Skeletal muscle satellite cell (primary cell): ENCODE measurements at regions not wholly inside any gene's neighbourhood (a gene's known extent, or its start where the extent isn't known, plus 50 kb on each side); places are given as distances from the start of the nearest gene placed in this dataset.
A peak's percentile ranks its signal among the peaks of the same experiment; 100 is the strongest.

Experiments used
- H3K27me3 ChIP-seq: 2 replicates; pipeline ENCODE4 v1.7.0; 2013; ENCODE audit warnings: low read length; ENCODE audit not compliant: control insufficient read depth, insufficient read depth
- H3K36me3 ChIP-seq: 2 replicates; pipeline ENCODE4 v1.7.0; 2013; ENCODE audit warnings: mild to moderate bottlenecking, control low read depth, low read length; ENCODE audit not compliant: insufficient read depth
- H3K4me1 ChIP-seq: 2 replicates; pipeline ENCODE4 v1.7.0; 2013; ENCODE audit warnings: low read length; ENCODE audit not compliant: control insufficient read depth, insufficient read depth
- H3K4me2 ChIP-seq: 2 replicates; pipeline ENCODE4 v1.7.0; 2013; ENCODE audit warnings: mild to moderate bottlenecking, low read length
- H3K4me3 ChIP-seq: 2 replicates; pipeline ENCODE4 v1.7.0; 2013; ENCODE audit warnings: low read length
- H3K9ac ChIP-seq: 2 replicates; pipeline ENCODE4 v1.7.0; 2013; ENCODE audit warnings: mild to moderate bottlenecking, low read depth, low read length, moderate library complexity
- H3K9me3 ChIP-seq: replicated peaks from 2 replicates; pipeline ENCODE4 v1.7.0; 2013; ENCODE audit warnings: mild to moderate bottlenecking, control low read depth, low read length

DNA sequence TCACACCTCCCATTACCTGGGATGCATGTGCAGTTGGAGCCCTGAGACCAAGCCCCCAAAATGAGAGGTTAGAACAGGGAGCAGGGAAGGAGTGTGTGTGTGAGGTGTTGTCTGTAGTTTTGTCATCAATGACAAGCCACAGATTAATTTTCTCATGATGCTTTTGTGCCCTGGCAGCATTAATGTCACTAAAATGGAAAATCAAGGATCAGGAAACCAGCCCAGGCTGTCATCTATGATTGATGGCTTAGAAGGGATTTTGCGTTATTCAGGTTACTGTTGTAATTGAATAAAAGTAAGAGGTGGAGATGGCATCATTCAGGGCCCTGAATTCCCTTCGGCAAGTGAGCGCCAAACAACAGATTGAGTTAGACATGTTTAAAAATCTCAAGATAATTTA is 130.5 kb upstream of the C1QTNF7 start:
- Histone ChIP-seq H3K4me3 (no peak overlapping the region), H3K9ac (no peak overlapping the region), H3K36me3 (no peaks in the 10 kb centered on the region), H3K4me1 (no peaks in the 10 kb centered on the region), H3K27me3 (peaks cover 8% of the 10 kb centered on the region), H3K4me2 (no peak overlapping the region), H3K9me3 (no peaks in the 10 kb centered on the region)

GRCh38 chr4:15299627-15300026 is 128.2 kb upstream of the C1QTNF7 start:
- Histone ChIP-seq H3K4me3 (no peak overlapping the region), H3K9me3 (no peaks in the 10 kb centered on the region), H3K36me3 (no peaks in the 10 kb centered on the region), H3K9ac (no peak overlapping the region), H3K4me1 (peaks cover 12% of the 10 kb centered on the region), H3K27me3 (peaks cover 8% of the 10 kb centered on the region), H3K4me2 (no peak overlapping the region)

DNA sequence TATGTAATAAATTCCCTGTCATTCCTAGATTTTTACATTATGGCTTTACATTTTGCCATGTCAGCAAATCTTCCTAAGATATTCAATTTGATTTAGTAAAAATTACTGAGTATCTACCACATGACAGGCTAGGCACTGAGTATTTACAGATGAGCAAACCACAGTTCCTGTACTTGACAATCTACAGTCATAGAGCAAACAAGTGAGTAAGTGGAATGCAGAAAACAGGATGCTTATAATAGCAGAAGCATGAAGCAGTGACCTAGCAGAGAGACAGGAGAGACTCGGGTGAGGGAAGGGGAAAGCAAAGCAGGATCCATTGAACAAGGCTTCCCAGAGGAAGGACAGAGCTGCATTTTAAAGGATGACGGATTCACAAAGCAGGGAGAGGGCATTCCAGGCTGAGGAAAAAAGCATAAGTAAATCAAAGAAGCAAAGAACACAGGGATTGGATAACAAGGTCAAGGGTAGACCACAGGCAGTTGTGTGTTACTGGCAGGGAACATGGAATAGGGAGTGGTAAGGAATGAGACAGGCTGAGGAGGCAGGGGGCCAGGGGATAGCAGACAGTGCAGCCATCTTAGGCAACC is 124.7 kb upstream of the C1QTNF7 start:
- Histone ChIP-seq H3K4me2 (peak overlapping the region; percentile 43), H3K9me3 (no peaks in the 10 kb centered on the region), H3K9ac (peak overlapping the region; percentile 15), H3K27me3 (peaks cover 8% of the 10 kb centered on the region), H3K36me3 (no peaks in the 10 kb centered on the region), H3K4me1 (peaks cover 12% of the 10 kb centered on the region), H3K4me3 (no peak overlapping the region)

- no peak overlapping the region for H3K9ac ChIP-seq
These were observed 112.9 kb upstream of the C1QTNF7 start for GRCh38 chr4:15314974-15315373.

DNA sequence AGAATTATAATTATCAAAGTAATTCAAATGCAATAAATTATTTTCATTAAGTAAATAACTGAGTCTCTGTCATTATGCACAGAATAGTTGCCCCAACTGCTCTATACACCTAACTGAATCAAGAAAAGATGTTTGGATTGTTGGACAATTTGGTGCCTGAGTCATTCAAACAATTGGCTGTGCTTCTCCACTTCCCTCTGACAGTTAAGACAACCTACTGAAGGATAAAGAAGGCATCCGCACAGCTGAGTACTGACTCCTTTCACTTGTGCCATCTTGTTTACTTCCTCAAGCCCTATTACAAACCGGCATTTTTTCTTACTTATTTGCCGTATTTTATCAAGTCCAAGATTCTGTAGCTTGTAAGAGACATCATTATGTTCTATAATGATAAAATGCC is 110.6 kb upstream of the C1QTNF7 start:
- no peaks in the 10 kb centered on the region for H3K9me3 ChIP-seq
- H3K4me2 ChIP-seq, result no peak overlapping the region
- no peaks in the 10 kb centered on the region for H3K4me1 ChIP-seq
- H3K36me3 ChIP-seq, result no peaks in the 10 kb centered on the region
- no peak overlapping the region for H3K9ac ChIP-seq
- H3K27me3 ChIP-seq, result no peaks in the 10 kb centered on the region
- H3K4me3 ChIP-seq, result no peak overlapping the region

More at GRCh38 chr4:15314974-15315373, 112.9 kb upstream of the C1QTNF7 start:
- no peaks in the 10 kb centered on the region for H3K4me1 ChIP-seq
- H3K4me2 ChIP-seq, result no peak overlapping the region
- H3K9me3 ChIP-seq, result no peaks in the 10 kb centered on the region
- H3K27me3 ChIP-seq, result no peaks in the 10 kb centered on the region
- no peak overlapping the region for H3K4me3 ChIP-seq
- H3K36me3 ChIP-seq, result no peaks in the 10 kb centered on the region

- Histone ChIP-seq H3K9me3 (no peaks in the 10 kb centered on the region), H3K27me3 (no peaks in the 10 kb centered on the region), H3K4me1 (no peaks in the 10 kb centered on the region), H3K4me2 (no peak overlapping the region), H3K4me3 (no peak overlapping the region), H3K9ac (no peak overlapping the region), H3K36me3 (no peaks in the 10 kb centered on the region)
These were observed 109.0 kb upstream of the C1QTNF7 start for GRCh38 chr4:15318621-15319348.

GRCh38 chr4:15320121-15320678 is 107.6 kb upstream of the C1QTNF7 start:
- Histone ChIP-seq H3K36me3 (no peaks in the 10 kb centered on the region), H3K9me3 (no peaks in the 10 kb centered on the region), H3K27me3 (no peaks in the 10 kb centered on the region), H3K4me3 (no peak overlapping the region), H3K4me2 (no peak overlapping the region), H3K4me1 (no peaks in the 10 kb centered on the region), H3K9ac (no peak overlapping the region)

DNA sequence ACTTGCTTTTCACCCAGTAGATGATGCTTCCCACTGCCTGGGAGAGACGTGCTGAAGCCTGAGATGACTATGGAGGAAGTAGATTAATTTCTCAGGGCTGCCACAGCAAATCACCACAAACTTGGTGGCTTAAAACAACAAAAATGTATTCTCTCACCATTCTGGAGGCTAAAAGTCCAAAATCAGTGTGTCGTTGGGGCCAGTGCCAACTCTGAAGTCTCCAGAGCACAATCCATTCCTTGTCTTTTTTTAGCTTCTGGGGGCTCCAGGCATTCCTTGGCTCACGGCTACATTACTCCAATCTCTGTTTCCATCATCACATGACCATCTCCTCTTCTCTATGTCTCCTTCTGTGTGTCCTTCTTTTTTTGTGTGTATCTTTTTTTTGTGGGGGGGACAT is 105.8 kb upstream of the C1QTNF7 start:
- H3K4me3 ChIP-seq, result no peak overlapping the region
- H3K9ac ChIP-seq, result no peak overlapping the region
- H3K4me2 ChIP-seq, result no peak overlapping the region
- H3K27me3 ChIP-seq, result no peaks in the 10 kb centered on the region
- no peaks in the 10 kb centered on the region for H3K4me1 ChIP-seq
- no peaks in the 10 kb centered on the region for H3K9me3 ChIP-seq
- H3K36me3 ChIP-seq, result no peaks in the 10 kb centered on the region

GRCh38 chr4:15325987-15326386 is 101.8 kb upstream of the C1QTNF7 start:
- H3K4me3 ChIP-seq, result no peak overlapping the region
- no peaks in the 10 kb centered on the region for H3K27me3 ChIP-seq
- no peak overlapping the region for H3K4me2 ChIP-seq
- H3K9me3 ChIP-seq, result no peaks in the 10 kb centered on the region
- no peak overlapping the region for H3K9ac ChIP-seq
- H3K36me3 ChIP-seq, result no peaks in the 10 kb centered on the region
- H3K4me1 ChIP-seq, result peaks cover 12% of the 10 kb centered on the region

GRCh38 chr4:15327311-15328298 is 100.2 kb upstream of the C1QTNF7 start:
- peak overlapping the region; percentile 52 for H3K4me3 ChIP-seq
- no peaks in the 10 kb centered on the region for H3K36me3 ChIP-seq
- H3K4me2 ChIP-seq, result peak overlapping the region; percentile 46
- H3K27me3 ChIP-seq, result no peaks in the 10 kb centered on the region
- peak overlapping the region; percentile 30 for H3K9ac ChIP-seq
- peaks cover 12% of the 10 kb centered on the region for H3K4me1 ChIP-seq
- H3K9me3 ChIP-seq, result no peaks in the 10 kb centered on the region

DNA sequence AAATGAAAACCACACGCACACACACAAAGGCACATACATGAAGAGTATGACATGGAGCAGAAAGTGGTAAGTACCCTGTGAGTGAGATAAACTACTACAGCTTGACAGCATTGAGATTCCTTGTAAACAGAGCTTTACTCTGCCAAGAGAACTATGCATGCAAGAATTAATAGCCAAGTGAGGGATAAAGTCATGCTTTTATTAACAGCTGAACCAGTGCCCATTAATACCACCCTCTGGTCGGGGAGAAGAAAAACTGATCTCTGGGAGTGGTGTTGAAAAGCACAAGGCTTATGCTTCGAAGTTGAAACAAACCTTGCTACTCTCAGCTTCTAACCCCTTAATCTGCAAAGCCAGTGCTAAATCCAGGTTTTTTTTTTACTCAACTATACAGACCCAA is 95.9 kb upstream of the C1QTNF7 start:
- no peak overlapping the region for H3K9ac ChIP-seq

More for the DNA sequence above, 95.9 kb upstream of the C1QTNF7 start:
- peaks cover 19% of the 10 kb centered on the region for H3K4me1 ChIP-seq
- no peaks in the 10 kb centered on the region for H3K36me3 ChIP-seq
- H3K27me3 ChIP-seq, result no peaks in the 10 kb centered on the region
- no peak overlapping the region for H3K4me2 ChIP-seq
- no peak overlapping the region for H3K4me3 ChIP-seq
- no peaks in the 10 kb centered on the region for H3K9me3 ChIP-seq
